GM19351 (cell line): ENCODE measurements at regions not wholly inside any gene's neighbourhood (a gene's known extent, or its start where the extent isn't known, plus 50 kb on each side); places are given as distances from the start of the nearest gene placed in this dataset.

ENCODE experiments used
- ATAC-seq: cut with Tn5 transposase; IDR thresholded peaks from one replicate; pipeline ENCODE4 v1.9.1; 2021; ENCODE audit warnings: mild to moderate bottlenecking, moderate library complexity; ENCODE audit not compliant: unreplicated experiment

DNA sequence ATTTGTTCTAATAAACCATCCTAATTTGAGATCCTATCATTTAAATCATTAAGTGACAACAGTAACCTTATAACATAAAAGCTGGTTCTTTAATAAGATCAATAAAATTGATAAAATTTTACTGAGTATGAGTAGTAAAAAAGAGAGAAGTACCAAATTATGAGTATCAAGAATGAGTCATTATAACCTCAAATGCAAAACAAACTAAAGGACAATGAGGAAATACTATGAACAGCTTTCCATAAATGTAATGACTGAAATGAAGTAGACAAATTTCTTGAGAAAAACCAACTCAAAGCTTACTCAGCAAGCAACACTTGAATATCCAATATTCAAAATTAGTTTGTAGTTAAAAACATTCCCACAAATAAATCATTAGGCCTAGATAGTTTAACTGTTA, 433.0 kb downstream of the ZEB2 start:
- ATAC-seq, result no peak

DNA sequence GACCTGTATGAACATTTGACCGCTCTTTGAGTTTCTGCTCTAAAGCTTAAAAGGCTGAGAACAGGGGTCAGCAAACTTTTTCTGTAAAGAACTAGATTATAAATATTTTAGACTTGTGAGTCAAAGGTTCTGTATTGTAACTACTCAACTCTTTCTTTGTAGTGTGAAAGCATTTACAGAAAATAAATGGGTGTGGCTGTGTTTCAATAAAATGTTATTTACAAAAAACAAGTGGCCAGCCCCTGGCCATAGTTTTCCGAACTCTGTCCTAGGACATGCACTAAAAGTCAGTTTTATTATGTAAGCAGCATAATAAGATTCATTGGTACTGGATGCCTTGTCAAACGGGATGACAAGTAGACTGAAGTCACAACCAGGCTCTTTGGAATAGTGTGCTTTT, 434.9 kb downstream of the ZEB2 start:
- no peak for ATAC-seq

DNA sequence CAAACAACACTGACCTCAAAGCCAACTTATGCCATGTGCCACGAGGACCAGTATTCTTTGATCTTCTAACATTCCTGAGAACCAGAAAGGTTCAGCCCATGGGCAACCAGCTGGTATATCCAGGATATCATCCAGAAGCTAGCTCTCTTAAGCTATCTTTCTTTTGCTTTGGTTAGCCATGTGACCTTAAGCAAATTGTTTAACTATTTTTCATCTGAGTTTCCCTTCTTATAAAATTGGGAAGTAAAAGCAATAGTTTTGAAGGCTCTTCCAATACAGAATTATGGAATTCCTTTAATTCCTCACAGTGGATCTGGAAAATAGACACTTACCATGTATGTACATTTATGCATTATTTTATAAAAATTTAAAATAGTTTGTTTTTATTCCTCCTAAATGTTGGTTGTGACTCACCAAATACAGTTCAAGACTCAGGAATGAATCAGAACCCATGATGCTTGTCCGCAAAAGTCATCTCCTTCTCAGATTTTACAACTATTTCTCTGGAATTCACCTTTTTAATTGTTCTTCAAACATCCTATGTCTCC, 435.7 kb downstream of the ZEB2 start:
- ATAC-seq, result no peak

DNA sequence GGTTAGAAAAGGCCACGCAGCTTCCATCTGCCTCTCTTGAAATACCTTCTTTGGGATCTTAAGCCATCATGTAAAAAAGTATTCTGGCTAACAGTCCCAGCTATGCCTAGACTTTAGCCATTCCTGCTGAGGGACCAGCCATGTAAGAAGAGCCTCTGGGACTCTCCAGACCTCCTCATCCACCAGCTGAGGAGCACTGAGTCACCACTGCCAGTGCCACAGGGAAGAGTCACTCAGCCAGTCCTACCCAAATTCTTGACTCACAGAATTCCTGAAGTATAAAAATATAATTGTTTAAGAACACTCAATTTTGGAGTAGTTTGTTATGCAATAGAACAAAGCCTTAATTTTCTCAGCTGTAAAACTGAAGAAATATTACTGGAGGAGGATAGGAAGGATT, 436.7 kb downstream of the ZEB2 start:
- ATAC-seq, result no peak

DNA sequence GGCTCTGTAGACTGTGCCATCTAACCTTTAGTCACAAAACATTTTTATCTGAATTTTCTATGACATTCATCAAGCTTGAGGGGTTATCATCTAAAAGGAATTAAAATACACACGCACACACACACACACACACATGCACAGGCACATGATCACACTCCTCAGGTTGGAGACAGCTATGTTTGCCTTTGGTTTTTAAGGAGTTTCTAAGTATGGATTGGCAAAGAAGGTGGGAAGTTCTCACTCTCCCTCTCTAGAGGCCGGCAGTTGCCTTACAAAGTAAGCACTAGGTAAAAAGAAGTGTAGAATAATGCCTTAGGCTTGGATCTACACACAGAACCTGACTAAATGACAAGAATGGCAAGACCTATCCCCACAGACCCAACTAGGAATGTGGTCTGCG, 437.1 kb downstream of the ZEB2 start:
- no peak for ATAC-seq

DNA sequence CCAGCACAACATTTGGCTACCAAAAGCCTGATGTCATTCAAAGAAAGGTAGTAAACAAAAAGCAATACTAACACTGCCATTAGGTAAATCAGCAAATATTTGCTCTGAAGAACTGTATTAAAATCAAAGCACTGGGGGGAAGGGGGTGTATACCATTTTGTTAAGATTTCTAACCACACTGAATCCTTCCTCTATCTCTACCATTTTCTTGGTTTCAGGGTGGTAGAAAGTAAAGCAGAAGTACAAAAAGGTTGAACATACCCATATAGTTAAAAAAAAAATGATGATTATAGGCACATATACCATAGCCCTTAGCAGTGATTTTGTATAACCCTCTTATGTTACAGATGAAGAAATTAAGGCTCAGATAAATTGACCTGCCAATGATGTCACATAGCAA, 437.6 kb downstream of the ZEB2 start:
- peak; percentile 63 for ATAC-seq

DNA sequence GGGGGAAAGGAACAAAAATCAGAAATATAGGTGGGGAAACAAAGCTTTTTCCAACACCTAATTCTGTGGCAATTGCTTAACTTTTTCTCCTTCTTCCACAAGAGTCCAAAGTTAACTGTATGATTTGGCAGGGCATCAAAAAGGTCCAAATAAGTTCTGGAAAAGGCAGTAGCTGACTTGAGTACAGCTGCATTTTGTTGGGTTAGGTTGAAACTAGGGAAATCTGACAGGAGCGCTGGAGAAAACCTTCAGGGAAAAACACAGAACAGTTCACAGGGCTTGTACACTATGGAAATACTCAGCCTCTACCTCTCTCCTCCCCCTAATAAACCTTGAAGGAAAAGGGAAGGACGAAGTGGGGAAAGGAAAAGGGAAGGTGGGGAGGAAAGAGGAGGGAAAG, 438.6 kb downstream of the ZEB2 start:
- ATAC-seq, result no peak

DNA sequence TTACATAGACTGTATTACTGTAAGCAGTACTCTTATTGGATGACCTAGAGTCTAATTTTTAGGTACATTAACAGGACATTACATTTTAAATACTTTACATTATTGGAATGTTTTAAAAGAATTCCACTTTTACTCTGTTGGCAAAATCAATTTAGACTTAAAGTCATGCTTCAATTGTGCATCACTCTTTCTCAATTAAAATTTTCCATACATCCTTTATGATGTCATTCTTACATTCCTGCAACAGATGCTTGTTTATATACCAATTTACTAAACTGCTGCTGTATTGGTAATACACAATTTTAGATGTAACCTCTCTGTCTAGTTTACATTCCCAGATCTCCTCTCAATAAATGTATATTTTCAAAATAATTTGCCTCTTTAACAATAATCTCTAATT, 440.1 kb downstream of the ZEB2 start:
- ATAC-seq, result no peak

DNA sequence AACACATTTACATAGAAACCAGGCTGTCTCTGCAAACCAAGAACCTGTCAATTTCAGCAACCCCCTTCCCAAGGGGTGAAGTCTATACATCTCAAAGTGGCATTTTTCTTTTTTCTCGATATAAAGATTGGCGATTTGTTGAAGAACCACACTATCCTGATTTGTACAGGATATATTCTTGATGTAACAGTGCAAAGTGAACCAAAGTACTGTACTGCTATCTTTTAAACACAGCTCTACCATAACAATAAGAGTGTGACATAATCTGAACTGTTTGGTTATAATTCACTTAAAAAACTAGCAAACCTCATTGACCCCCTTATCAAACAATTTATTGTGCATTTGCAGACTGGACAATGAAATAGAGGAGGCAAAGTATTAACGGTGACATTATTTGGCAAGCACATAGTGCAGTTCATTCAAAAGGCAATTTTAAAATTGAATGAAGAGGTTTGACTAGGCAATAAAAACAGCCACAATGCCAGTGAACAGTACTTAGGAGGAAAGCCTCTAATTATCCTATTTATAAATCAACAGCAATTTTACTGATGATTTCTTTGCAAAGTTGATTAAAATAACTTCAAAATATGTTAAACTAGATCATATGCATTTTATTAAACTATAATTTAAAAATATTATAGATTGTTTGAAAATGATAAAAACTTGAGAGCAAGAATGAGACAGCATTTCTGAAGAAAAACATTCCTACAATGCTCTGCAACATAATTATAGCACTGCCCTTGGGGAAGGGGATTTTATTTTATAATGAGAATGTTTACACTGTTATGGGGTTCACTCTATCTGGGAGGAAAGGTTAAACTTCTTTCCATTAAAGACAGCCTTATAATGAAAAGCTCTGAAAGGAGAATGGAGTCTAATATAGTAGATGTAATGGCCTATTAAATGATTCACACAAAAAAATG, 440.9 kb downstream of the ZEB2 start:
- no peak for ATAC-seq

DNA sequence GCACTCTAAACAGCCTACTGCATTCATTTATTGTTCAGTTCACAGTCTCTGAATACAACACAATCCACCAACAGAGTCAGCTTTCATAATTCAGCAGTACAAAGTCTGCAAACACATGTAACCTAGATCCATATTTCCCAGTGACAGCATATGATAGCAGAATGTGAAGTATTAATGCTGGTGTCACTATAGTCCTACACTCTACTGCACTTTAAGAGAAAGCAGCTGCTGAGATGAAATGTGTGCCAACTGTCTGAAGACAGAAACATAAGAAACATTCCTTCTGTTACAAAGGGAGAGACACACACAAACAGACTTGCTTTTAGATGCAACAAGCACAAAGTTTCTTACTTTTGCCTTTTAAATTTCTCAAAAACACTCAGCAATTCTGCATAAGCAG, 441.8 kb downstream of the ZEB2 start:
- no peak for ATAC-seq

DNA sequence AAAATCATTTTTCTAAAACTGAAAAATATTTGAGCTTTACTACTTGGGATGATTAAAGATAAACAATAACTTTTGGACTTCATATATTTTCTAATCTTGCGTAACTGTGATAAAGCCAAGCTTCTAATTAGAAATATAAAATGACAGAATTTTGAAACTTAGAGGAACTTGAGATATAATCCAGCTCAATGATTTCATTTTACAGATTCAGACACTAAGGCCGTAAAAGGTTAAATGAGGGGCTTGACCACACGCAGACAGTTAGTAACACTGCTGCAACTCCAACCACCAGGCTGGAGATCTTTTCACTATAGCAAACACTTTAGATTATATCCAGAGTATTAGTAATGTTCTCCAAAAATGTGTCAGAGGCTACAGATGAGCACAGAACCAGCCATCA, 445.5 kb downstream of the ZEB2 start:
- no peak for ATAC-seq

DNA sequence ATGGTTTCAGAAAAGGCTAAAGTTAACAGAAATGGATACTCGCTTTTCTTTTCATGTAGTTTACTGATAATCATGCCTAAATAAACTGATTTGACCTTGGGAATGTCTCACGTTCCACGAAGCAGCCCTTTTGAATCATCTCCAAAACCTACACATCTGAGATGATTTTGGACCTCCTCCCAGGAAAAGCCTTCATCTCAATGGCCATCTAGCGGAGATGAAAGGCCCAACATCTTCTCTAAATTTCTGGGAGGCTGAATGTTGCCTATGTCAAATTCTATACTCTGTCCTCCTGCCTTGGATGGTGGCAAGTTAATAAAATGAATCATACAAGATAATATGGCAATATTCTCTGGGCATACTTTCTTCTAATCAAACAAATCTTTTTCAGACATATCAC, 448.5 kb downstream of the ZEB2 start:
- ATAC-seq, result no peak

DNA sequence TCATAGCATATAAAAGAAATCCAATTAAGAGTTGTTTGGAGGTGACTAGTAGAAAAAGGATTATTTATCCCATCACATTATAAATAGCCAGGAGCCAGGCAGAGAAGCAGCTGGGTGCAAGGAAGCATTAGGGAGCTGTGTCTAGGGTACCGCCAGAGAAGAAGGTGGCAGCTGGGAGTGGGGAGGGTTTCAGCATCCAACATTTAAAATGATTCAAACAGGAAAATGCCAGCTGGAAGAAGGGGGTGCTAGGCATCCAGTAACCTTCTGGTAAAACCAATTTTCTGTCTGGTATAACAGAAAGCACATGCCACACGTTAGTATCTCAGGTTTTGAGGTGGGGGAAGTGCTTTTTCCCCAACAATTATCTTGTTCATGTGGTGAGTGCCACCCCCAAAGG, 452.4 kb downstream of the ZEB2 start:
- no peak for ATAC-seq

DNA sequence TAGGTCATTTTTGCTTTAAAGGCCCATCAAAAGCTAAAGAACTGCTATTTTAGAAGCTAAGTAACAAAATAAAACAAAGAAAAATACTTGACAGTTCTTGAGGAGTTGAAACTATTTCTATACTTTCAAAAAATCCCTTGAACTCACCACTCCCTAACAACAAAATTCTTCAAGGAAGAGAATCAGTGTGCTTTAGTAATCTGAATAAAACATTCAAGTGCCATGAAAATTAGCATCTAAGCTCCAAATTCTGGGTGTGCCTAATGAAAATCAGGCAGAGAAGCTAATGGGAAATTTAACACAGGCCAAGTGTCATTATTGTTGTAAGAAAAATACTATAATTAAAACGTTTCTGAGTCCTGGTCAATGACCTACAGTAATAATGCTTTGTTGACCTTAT, 456.3 kb downstream of the ZEB2 start:
- no peak for ATAC-seq

DNA sequence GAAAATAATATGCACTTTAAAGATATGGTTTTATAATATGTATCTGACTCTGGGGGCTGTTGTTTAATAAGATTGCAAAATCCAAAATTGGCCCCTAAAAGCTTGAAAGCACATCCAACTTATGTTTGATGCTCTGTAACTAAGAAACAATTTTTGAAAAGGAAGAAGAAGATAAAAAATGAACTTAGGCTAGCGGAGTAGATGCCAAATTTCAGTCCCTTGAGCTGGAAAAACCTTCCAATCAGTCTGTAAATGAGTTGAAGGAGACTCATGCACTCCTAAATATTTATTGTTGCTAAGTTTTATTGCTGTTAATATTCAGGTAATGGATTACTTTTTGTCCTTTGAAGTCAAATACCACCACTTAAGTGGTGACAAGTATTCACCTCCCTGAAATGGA, 465.0 kb downstream of the ZEB2 start:
- ATAC-seq, result no peak

DNA sequence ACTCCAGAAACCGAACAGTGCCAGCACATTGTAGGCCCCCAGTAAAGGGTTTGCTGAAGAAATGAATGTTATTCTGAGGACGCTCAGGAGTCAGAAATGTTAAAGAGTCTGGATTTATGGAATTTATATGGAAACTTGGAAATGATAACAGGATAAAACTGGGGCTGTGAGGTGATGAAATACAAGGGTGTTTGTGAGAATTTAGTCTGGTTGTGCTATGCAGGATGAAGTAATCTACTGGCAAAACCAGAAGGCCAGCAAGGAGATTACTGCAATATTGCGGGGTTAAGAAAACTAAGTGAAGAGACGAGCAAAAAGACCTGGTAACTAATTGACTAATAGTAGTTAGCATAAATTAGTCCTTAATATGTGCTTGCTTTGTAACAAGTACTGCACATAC, 467.8 kb downstream of the ZEB2 start:
- no peak for ATAC-seq

DNA sequence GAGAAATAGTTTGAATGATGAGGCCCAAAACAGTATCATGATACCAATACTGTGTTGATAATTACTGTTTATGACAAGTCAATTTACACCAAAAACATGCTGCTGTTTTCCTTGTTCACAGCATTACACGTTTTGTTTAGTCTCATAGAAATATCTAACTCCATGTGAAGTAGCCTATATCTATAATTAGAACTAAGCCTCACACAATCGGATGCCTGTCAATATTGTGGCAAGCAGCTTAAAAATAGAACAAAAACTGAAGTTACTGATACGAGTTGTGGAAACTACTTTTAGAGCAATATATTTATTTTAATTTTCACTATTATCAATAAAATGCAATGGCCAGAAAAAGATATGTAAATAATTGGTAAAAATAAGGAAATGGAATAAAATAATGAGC, 470.8 kb downstream of the ZEB2 start:
- no peak for ATAC-seq

DNA sequence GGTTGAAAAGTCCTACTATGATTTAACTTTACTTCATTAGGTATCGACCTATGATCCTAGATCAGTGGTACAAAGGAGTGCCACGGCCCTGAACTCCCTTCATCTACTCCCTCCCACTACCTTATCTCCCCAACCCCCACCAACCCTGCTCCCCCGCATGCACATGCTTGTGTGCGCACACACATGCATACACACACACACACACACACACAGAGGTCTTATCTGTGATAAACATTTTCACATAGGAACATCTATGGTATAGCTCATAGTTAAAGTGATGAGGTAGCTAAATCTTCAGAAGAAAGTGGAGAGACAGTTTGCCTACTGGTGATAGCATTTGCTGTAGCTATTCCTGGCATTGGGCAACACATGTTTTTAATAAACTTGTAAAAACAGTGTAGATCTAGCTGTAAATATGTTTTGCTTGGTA, 471.3 kb downstream of the ZEB2 start:
- ATAC-seq, result no peak

DNA sequence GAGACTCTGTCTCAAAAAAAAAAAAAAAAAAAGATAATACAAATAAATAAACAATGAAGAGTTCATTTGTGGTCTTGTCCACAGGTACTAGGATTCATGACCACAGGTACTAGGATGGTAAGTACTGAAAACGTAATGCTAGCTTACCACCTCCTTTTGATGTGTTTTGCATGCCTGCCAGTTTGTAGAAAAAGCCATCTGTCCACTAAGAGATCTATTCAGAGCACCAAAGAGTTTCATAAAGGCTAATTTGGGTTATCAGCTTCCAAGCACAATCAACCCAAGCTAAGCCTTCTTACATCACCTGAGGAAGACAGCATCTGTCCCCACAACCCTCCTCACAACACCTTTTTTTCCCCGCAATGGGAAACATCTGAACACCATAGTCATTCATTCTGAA, 477.2 kb downstream of the ZEB2 start:
- no peak for ATAC-seq

DNA sequence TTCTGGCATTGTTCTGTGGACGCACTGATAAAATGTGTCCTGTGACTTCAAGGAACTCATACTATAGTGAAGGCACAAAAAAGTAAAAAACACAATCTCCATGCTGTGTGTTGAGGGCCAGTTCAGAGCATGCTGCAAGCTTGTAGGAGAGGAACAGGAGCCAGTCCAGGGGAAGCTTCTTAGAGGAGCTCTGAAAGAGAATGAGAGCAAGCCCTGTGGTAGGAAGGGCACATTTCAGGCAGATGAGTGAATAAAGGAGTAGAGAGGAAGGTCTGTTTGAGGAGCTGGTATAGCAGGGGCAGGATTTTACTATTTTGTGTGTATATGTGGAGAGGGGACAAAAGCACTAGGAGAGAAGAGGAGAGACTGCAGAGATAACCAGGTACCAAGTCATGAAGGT, 478.3 kb downstream of the ZEB2 start:
- no peak for ATAC-seq

DNA sequence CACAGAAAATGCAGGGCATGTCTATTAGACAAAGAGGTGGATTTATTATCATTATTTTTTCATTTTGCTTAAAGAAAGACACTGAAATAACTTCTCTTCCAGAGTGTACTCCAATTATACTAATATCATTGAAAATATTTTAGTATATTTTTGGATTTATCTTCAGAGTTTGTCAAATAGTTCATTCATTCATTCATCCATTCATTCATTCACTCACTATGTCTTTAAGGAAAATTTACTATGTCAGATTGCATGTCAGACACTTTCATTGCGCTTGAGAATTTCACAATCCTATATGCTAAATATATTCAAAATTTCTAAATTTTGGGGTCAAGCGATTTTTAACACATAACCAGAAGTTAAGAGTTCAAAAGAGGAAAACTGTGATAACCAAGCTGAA, 479.1 kb downstream of the ZEB2 start:
- no peak for ATAC-seq

DNA sequence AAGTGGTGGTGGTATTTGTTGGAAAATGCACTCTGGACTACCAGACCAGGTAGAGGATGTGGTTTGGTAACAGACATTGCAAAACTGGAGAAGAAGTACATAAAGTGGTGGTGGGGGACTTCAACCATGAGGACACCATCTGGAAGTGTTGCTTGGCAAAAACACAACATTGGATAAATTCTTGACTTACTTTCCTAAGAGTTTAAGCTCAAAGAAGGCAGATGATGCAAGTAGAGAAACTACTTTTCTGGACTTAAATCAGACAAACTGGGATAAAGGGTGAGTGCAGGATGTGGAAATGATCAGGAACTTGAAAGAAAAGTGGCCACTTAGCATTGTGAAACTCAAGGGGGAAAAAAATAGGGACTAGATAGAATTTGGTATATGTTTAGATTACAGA, 487.4 kb downstream of the ZEB2 start:
- no peak for ATAC-seq

DNA sequence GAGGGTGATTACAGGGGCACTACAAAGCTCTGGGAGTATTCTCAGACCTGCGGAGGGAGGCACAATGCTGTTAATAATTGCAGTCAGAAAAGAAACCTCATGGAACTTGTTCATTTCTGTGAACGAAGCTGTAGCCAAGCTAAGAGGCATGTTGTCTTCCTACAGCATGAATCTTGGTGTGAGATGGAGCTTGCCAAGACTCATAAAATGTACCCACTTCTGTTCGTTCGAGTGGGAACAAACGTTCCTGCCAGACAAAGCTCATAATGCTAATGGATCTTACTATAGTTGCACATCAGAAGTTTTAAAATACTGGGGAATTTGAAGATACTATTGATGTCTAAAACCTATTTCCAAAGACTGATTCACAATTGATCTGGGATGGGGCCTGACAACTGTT, 489.1 kb downstream of the ZEB2 start:
- ATAC-seq, result no peak
